H1 (cell line): ENCODE measurements at regions not wholly inside any gene's neighbourhood (a gene's known extent, or its start where the extent isn't known, plus 50 kb on each side); places are given as distances from the start of the nearest gene placed in this dataset.

Experiments
- CTCF ChIA-PET: fragments of 300-600 bp; sonication (Branson Sonifier 250); formaldehyde crosslinking; loops from one replicate; lab custom pipeline; 2021; ENCODE audit not compliant: partially characterized antibody; lab: Charles Lee
- POLR2A ChIA-PET: fragments of 300-600 bp; sonication (Branson Sonifier 250); formaldehyde crosslinking; loops from one replicate; lab custom pipeline; 2021; ENCODE audit warnings: inconsistent platforms; ENCODE audit not compliant: partially characterized antibody; lab: Charles Lee
- DNase-seq, 2 experiments: peaks; one replicate each; pipeline versions ENCODE4 v3.0.0 to v3.0.0-alpha.2; 2010 to 2022; ENCODE audit warnings: low spot score in 2 of 2, low read depth in 1 of 2, mixed read lengths in 1 of 2
- FAIRE-seq: peaks from 2 replicates; lab custom pipeline; 2011; peaks lifted over from hg19 to GRCh38; lab: Jason Lieb, UNC
- H2AFZ ChIP-seq: 2 replicates; pipeline ENCODE4 v1.8.1; 2012; ENCODE audit warnings: low read length, inconsistent platforms
- H2AK5ac ChIP-seq: 2 replicates; pipeline ENCODE4 v1.6.1; 2013; ENCODE audit warnings: low read depth, low read length
- H2BK120ac ChIP-seq: replicated peaks from 2 replicates; pipeline ENCODE3; 2013; ENCODE audit warnings: low read depth, low read length, inconsistent platforms
- H2BK12ac ChIP-seq: 2 replicates; pipeline ENCODE4 v1.6.1; 2013; ENCODE audit warnings: low read depth, low read length
- H2BK15ac ChIP-seq: 2 replicates; pipeline ENCODE4 v1.6.1; 2013; ENCODE audit warnings: low read length
- H2BK20ac ChIP-seq: 2 replicates; pipeline ENCODE4 v1.6.1; 2013; ENCODE audit warnings: low read length
- H2BK5ac ChIP-seq: 2 replicates; pipeline ENCODE4 v1.6.1; 2013; ENCODE audit warnings: low read depth, low read length
- H3K14ac ChIP-seq: 2 replicates; pipeline ENCODE4 v1.6.1; 2013; ENCODE audit warnings: inconsistent platforms; ENCODE audit not compliant: insufficient read length
- H3K18ac ChIP-seq: 2 replicates; pipeline ENCODE4 v1.6.1; 2013; ENCODE audit warnings: low read length; ENCODE audit errors: extremely low read depth
- H3K23ac ChIP-seq: 2 replicates; pipeline ENCODE4 v1.6.1; 2013; ENCODE audit warnings: inconsistent platforms; ENCODE audit not compliant: insufficient read length
- H3K23me2 ChIP-seq: 2 replicates; pipeline ENCODE4 v1.6.1; 2013; ENCODE audit warnings: low read depth, low read length
- H3K27ac ChIP-seq: 2 replicates; pipeline ENCODE4 v1.6.1; 2011; ENCODE audit warnings: low read depth, low read length, inconsistent platforms
- H3K27me3 ChIP-seq, 4 experiments: replicated peaks in 1 of 4; 1 replicate in 1 of 4; 2 replicates in 3 of 4; pipeline versions ENCODE4 v1.6.1 to v1.8.1; 2011 to 2013; ENCODE audit warnings: low read length in 3 of 4, mild to moderate bottlenecking in 3 of 4, inconsistent platforms in 2 of 4, mixed read lengths in 2 of 4, moderate library complexity in 1 of 4; ENCODE audit not compliant: control insufficient read depth in 3 of 4, insufficient read depth in 3 of 4; ENCODE audit errors: extremely low read depth in 1 of 4
- H3K36me3 ChIP-seq, 4 experiments: 2 replicates each; pipeline versions ENCODE4 v1.6.1 to v1.8.1; 2011 to 2013; ENCODE audit warnings: mild to moderate bottlenecking in 4 of 4, low read length in 3 of 4, moderate library complexity in 2 of 4, control low read depth in 1 of 4, inconsistent platforms in 1 of 4; ENCODE audit not compliant: insufficient read depth in 4 of 4, control insufficient read depth in 2 of 4
- H3K4ac ChIP-seq: replicated peaks from 2 replicates; pipeline ENCODE3; 2013; ENCODE audit warnings: low read length, low read depth, mixed read lengths, inconsistent platforms; ENCODE audit not compliant: insufficient read length
- H3K4me1 ChIP-seq, 4 experiments: replicated peaks in 1 of 4; 1 replicate in 1 of 4; 2 replicates in 3 of 4; pipeline versions ENCODE4 v1.6.1 to v1.8.1; 2011 to 2013; ENCODE audit warnings: low read length in 3 of 4, inconsistent platforms in 2 of 4, mixed read lengths in 1 of 4; ENCODE audit not compliant: insufficient read depth in 4 of 4, control insufficient read depth in 3 of 4
- H3K4me2 ChIP-seq, 2 experiments: 2 replicates each; pipeline versions ENCODE4 v1.6.1 to v1.8.1; 2011 to 2013; ENCODE audit warnings: low read depth in 2 of 2, low read length in 2 of 2, control low read depth in 1 of 2, inconsistent platforms in 1 of 2, mild to moderate bottlenecking in 1 of 2; ENCODE audit not compliant: insufficient read depth in 1 of 2
- H3K4me3 ChIP-seq, 4 experiments: fragments of 200-600, 300-600 bp in 1 of 4; sonication (generic), shearing (Covaris generic), sonication (Bioruptor Twin) in 1 of 4; 2 replicates each; pipeline versions ENCODE4 v1.5.1 to v1.8.1; 2011 to 2016; ENCODE audit warnings: low read length in 4 of 4, low read depth in 3 of 4, control low read depth in 2 of 4, inconsistent platforms in 2 of 4, mild to moderate bottlenecking in 2 of 4, mixed read lengths in 1 of 4, moderate library complexity in 1 of 4; ENCODE audit not compliant: insufficient read depth in 2 of 4; ENCODE audit errors: extremely low read depth in 1 of 4
- H3K56ac ChIP-seq: replicated peaks from 2 replicates; pipeline ENCODE3; 2013; ENCODE audit warnings: low read depth, mild to moderate bottlenecking, mixed read lengths, low read length, inconsistent platforms; ENCODE audit not compliant: insufficient read length
- H3K79me1 ChIP-seq: 2 replicates; pipeline ENCODE4 v1.6.1; 2013; ENCODE audit warnings: low read depth, low read length, control low read depth
- H3K79me2 ChIP-seq, 2 experiments: 2 replicates each; pipeline versions ENCODE4 v1.6.1 to v1.8.1; 2012 to 2013; ENCODE audit warnings: low read length in 2 of 2, mild to moderate bottlenecking in 2 of 2, inconsistent platforms in 1 of 2; ENCODE audit not compliant: insufficient read depth in 2 of 2, control insufficient read depth in 1 of 2
- H3K9ac ChIP-seq, 4 experiments: replicated peaks in 1 of 4; 1 replicate in 1 of 4; 2 replicates in 3 of 4; pipeline versions ENCODE4 v1.6.1 to v1.8.1; 2011 to 2013; ENCODE audit warnings: low read depth in 3 of 4, low read length in 3 of 4, control low read depth in 2 of 4, mild to moderate bottlenecking in 2 of 4, moderate library complexity in 2 of 4, inconsistent platforms in 1 of 4; ENCODE audit errors: extremely low read depth in 1 of 4
- H3K9me3 ChIP-seq, 2 experiments: 2 replicates each; pipeline versions ENCODE4 v1.6.1 to v1.8.1; 2012 to 2013; ENCODE audit warnings: mild to moderate bottlenecking in 2 of 2, moderate library complexity in 2 of 2, control low read depth in 1 of 2, inconsistent platforms in 1 of 2, low read depth in 1 of 2, low read length in 1 of 2, mixed read lengths in 1 of 2; ENCODE audit not compliant: insufficient read depth in 2 of 2
- H4K20me1 ChIP-seq, 2 experiments: replicated peaks in 1 of 2; 2 replicates each; pipeline versions ENCODE3 to v1.8.1; 2011 to 2013; ENCODE audit warnings: inconsistent platforms in 2 of 2, low read length in 2 of 2, mild to moderate bottlenecking in 1 of 2; ENCODE audit not compliant: insufficient read depth in 2 of 2, control insufficient read depth in 1 of 2
- H4K5ac ChIP-seq: 2 replicates; pipeline ENCODE4 v1.6.1; 2013; ENCODE audit warnings: low read length, low read depth, mixed read lengths, inconsistent platforms; ENCODE audit not compliant: insufficient read length
- H4K8ac ChIP-seq: 2 replicates; pipeline ENCODE4 v1.8.0; 2013; ENCODE audit warnings: mild to moderate bottlenecking, moderate library complexity, low read length, inconsistent platforms; ENCODE audit not compliant: insufficient read depth; ENCODE audit errors: extremely low read depth
- H4K91ac ChIP-seq: replicated peaks from 2 replicates; pipeline ENCODE3; 2013; ENCODE audit warnings: low read length, mixed read lengths, inconsistent platforms; ENCODE audit not compliant: insufficient read length
- ATF3 ChIP-seq: IDR thresholded peaks from 2 replicates; pipeline ENCODE4 v1.6.1; 2011; ENCODE audit warnings: low read depth, mild to moderate bottlenecking, low read length; ENCODE audit not compliant: insufficient read depth
- CBX5 ChIP-seq: fragments of 300-800, 300-1000 bp; sonication (generic); IDR thresholded peaks from 2 replicates; pipeline ENCODE4 v1.7.1; 2016; ENCODE audit warnings: antibody characterized with exemption, low read length, low read depth
- CEBPB ChIP-seq: IDR thresholded peaks from 2 replicates; pipeline ENCODE4 v1.6.1; 2012; ENCODE audit warnings: low read depth, low read length
- EP300 ChIP-seq, 2 experiments: IDR thresholded peaks; 1 replicate in 1 of 2; 2 replicates in 1 of 2; pipeline ENCODE4 v1.6.1; 2011 to 2012; ENCODE audit warnings: low read depth in 2 of 2, low read length in 2 of 2, mild to moderate bottlenecking in 2 of 2, borderline replicate concordance in 1 of 2, inconsistent platforms in 1 of 2, moderate library complexity in 1 of 2
- GABPA ChIP-seq: IDR thresholded peaks from 2 replicates; pipeline ENCODE4 v1.6.1; 2011; ENCODE audit warnings: mild to moderate bottlenecking, low read length, moderate library complexity, borderline replicate concordance; ENCODE audit not compliant: insufficient read depth
- JUN ChIP-seq: IDR thresholded peaks from 2 replicates; pipeline ENCODE4 v1.6.1; 2011; ENCODE audit warnings: low read depth, mild to moderate bottlenecking, improper control_type of control experiment, low read length
- KDM4A ChIP-seq: IDR thresholded peaks from one replicate; pipeline ENCODE4 v1.7.1; 2012; ENCODE audit warnings: low read depth, mild to moderate bottlenecking, moderate library complexity, low read length, inconsistent platforms; ENCODE audit not compliant: severe bottlenecking
- SP2 ChIP-seq: IDR thresholded peaks from 2 replicates; pipeline ENCODE4 v1.6.1; 2012; ENCODE audit warnings: mild to moderate bottlenecking, low read length, inconsistent platforms
- TAF1 ChIP-seq: IDR thresholded peaks from 2 replicates; pipeline ENCODE4 v1.6.1; 2011; ENCODE audit warnings: mild to moderate bottlenecking, low read depth, low read length
- TBP ChIP-seq: IDR thresholded peaks from 2 replicates; pipeline ENCODE4 v1.6.1; 2011; ENCODE audit warnings: low read depth, low read length, improper control_type of control experiment
- TEAD4 ChIP-seq: IDR thresholded peaks from 2 replicates; pipeline ENCODE4 v1.6.1; 2012; ENCODE audit warnings: low read depth, low read length, inconsistent platforms, mixed read lengths
- USF2 ChIP-seq: IDR thresholded peaks from 2 replicates; pipeline ENCODE4 v1.6.1; 2011; ENCODE audit warnings: low read length, improper control_type of control experiment
- ZNF274 ChIP-seq: IDR thresholded peaks from 2 replicates; pipeline ENCODE4 v1.7.0; 2012; ENCODE audit warnings: low read length, borderline replicate concordance; ENCODE audit errors: extremely low read depth
- WGBS, 2 experiments: shearing (Covaris generic) in 1 of 2; methylation state at CpG; one replicate each; pipeline versions ENCODE4 v1.1.6 to v1.1.7; 2013 to 2015; ENCODE audit warnings: low lambda C conversion rate in 2 of 2, mixed read lengths in 2 of 2, inconsistent platforms in 1 of 2, low coverage in 1 of 2, missing lambda C conversion rate in 1 of 2; ENCODE audit not compliant: insufficient replicate concordance in 2 of 2, insufficient coverage in 1 of 2, insufficient read length in 1 of 2; ENCODE audit errors: extremely low coverage in 1 of 2, missing lambda C conversion rate in 1 of 2; 5-methylcytosine and 5-hydroxymethylcytosine counted together

- Histone ChIP-seq H2AK5ac (no peak overlapping the region), H4K8ac (no peak overlapping the region), H2BK20ac (no peak overlapping the region), H3K56ac (no peak overlapping the region), H3K4ac (no peak overlapping the region), H3K27me3 (no peaks in the 10 kb centered on the region; a peak in 1 of 7 replicates), H2BK15ac (no peak overlapping the region), H3K79me1 (no peaks in the 10 kb centered on the region), H2BK5ac (no peak overlapping the region), H3K14ac (no peak overlapping the region), H3K9ac (no peak overlapping the region), H3K4me1 (peaks cover 0 to 6% (median 3%) of the 10 kb centered on the region in 4 experiments; a peak in 2 of 7 replicates), H3K18ac (no peak overlapping the region), H2BK12ac (no peak overlapping the region), H3K9me3 (no peaks in the 10 kb centered on the region), H3K23me2 (no peaks in the 10 kb centered on the region), H2BK120ac (no peak overlapping the region), H4K20me1 (no peaks in the 10 kb centered on the region), H3K36me3 (no peaks in the 10 kb centered on the region), H3K27ac (no peak overlapping the region), H4K91ac (no peak overlapping the region), H3K4me2 (no peak overlapping the region), H3K4me3 (no peak overlapping the region), H3K23ac (no peak overlapping the region), H2AFZ (no peak overlapping the region), H4K5ac (no peak overlapping the region), H3K79me2 (no peaks in the 10 kb centered on the region)
- ChIA-PET CTCF (interaction anchor here (0.6 to 1.3 kb wide), 3 partner anchors 98 to 236 kb away, joined by 3 to 4 read pairs (median 4); no protein-coding TSS in a partner anchor), POLR2A (no interaction called here)
- WGBS, 2 experiments, result 95% methylated on average over 2 of the region's 2 CpGs; no CpG with 5 or more reads in 1 of the 2 experiments
- no peak for FAIRE-seq
- no peak for DNase-seq
- TF ChIP-seq USF2, result no peak
- TF ChIP-seq SP2, result no peak
- no peak for TF ChIP-seq CEBPB
- TF ChIP-seq CBX5, result no peak
- no peak for TF ChIP-seq JUN
- no peak for TF ChIP-seq GABPA
- no peak for TF ChIP-seq ZNF274
- no peak for TF ChIP-seq ATF3
- TF ChIP-seq TBP, result no peak
- TF ChIP-seq KDM4A, result no peak
- TF ChIP-seq TAF1, result no peak
- TF ChIP-seq TEAD4, result no peak
- no peak for TF ChIP-seq EP300 (IDR thresholded peaks at IDR 0.05; ENCODE audit: borderline replicate concordance in 1 of 2, low read depth in 2 of 2, low read length in 2 of 2)
Observed at GRCh38 chr2:225184948-225185347, 142.7 kb upstream of the DOCK10 start.
